ENCODE measurements at regions not wholly inside any gene's neighbourhood (a gene's known extent, or its start where the extent isn't known, plus 50 kb on each side); places are given as distances from the start of the nearest gene placed in this dataset.

DNA sequence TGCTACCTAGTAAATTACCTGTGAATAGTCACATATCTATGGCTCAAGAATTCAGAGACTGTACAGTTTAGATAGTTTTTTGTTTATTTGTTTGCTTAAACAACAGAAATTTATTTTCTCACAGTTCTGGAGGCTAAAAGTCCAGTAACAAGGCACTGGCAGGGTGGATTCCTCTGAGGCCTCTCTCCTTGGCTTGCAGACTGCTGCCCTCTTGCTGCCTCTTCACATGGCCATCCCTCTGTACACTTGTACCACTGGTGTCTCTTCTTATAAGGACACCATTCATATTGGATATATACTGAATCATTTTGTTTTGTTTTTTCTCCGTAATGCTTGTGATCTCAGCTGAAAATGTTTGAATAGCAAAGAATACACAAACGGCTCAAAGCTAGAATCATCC lies 56.4 kb upstream of the MIR17HG start:
- TF ChIP-seq, protein P1, sequence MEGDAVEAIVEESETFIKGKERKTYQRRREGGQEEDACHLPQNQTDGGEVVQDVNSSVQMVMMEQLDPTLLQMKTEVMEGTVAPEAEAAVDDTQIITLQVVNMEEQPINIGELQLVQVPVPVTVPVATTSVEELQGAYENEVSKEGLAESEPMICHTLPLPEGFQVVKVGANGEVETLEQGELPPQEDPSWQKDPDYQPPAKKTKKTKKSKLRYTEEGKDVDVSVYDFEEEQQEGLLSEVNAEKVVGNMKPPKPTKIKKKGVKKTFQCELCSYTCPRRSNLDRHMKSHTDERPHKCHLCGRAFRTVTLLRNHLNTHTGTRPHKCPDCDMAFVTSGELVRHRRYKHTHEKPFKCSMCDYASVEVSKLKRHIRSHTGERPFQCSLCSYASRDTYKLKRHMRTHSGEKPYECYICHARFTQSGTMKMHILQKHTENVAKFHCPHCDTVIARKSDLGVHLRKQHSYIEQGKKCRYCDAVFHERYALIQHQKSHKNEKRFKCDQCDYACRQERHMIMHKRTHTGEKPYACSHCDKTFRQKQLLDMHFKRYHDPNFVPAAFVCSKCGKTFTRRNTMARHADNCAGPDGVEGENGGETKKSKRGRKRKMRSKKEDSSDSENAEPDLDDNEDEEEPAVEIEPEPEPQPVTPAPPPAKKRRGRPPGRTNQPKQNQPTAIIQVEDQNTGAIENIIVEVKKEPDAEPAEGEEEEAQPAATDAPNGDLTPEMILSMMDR (conservative IDR thresholded peaks at IDR 0.05): no peak
- no peak for TF ChIP-seq EZH2 (IDR thresholded peaks at IDR 0.05; ENCODE audit: low read depth)
